ENCODE measurements at regions not wholly inside any gene's neighbourhood (a gene's known extent, or its start where the extent isn't known, plus 50 kb on each side); places are given as distances from the start of the nearest gene placed in this dataset.

DNA sequence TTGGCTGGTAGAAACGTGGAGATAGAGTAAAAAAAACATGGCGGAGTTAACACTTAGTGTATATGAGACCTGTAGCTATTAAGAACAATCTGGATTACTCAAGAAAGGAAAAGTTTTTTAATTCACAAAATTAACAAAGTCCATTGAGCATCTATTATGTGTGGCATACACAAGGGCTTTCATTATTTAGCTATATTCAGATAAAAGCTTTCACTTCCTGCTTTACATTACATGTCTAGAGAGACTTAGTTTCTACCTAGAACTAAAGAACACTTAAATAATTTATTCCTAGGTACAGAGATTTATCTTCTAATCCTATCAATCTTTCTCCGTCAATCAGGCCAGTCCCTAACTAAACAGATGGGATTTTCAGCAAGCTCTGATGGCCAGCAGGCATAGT is 196.0 kb upstream of the SLC39A10 start:
- TF ChIP-seq POLR2A (IDR thresholded peaks at IDR 0.05), result no peak
- TF ChIP-seq, protein P1, sequence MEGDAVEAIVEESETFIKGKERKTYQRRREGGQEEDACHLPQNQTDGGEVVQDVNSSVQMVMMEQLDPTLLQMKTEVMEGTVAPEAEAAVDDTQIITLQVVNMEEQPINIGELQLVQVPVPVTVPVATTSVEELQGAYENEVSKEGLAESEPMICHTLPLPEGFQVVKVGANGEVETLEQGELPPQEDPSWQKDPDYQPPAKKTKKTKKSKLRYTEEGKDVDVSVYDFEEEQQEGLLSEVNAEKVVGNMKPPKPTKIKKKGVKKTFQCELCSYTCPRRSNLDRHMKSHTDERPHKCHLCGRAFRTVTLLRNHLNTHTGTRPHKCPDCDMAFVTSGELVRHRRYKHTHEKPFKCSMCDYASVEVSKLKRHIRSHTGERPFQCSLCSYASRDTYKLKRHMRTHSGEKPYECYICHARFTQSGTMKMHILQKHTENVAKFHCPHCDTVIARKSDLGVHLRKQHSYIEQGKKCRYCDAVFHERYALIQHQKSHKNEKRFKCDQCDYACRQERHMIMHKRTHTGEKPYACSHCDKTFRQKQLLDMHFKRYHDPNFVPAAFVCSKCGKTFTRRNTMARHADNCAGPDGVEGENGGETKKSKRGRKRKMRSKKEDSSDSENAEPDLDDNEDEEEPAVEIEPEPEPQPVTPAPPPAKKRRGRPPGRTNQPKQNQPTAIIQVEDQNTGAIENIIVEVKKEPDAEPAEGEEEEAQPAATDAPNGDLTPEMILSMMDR (IDR thresholded peaks at IDR 0.05 in 4 of 5, conservative IDR thresholded peaks at IDR 0.05 in 1 of 5), result no peak
